C4-2B (cell line): ENCODE measurements at regions not wholly inside any gene's neighbourhood (a gene's known extent, or its start where the extent isn't known, plus 50 kb on each side); places are given as distances from the start of the nearest gene placed in this dataset.

Experiments used
- H3K27ac ChIP-seq: fragments of 450-650 bp; 2 replicates; pipeline ENCODE4 v1.5.1; 2017
- CTCF ChIP-seq: fragments of 450-650 bp; conservative IDR thresholded peaks from 2 replicates; pipeline ENCODE4 v1.5.1; 2017; ENCODE audit warnings: mild to moderate bottlenecking
- ZFX ChIP-seq: fragments of 450-650 bp; IDR thresholded peaks from 2 replicates; pipeline ENCODE4 v1.6.1; 2017

DNA sequence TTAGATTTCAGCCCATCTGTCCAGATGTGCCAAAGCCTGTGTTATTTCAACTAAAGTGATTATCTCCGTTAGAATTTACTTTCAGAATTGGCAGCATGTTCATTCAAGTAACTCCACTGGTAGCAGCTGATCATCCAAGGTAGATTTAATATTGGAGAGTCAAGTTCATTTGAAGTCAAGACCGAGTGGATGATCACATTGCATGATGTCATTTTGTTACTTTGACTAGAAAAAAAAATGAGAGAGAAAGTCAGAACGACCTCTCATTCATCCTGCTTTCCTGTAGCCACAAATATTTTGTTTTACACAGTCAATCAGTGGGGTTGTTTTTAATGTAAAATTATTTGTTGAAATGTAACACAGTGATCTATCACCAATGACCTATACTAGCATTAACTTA is 196.7 kb upstream of the PHYHIPL start:
- TF ChIP-seq ZFX: no peak
- no peak for TF ChIP-seq CTCF
- no peak overlapping the region for H3K27ac ChIP-seq

- TF ChIP-seq CTCF (no peak), ZFX (no peak)
- H3K27ac ChIP-seq: no peak overlapping the region
Observed at GRCh38 chr10:58980826-58981415, 195.5 kb upstream of the PHYHIPL start.

- no peak overlapping the region for H3K27ac ChIP-seq
- TF ChIP-seq ZFX (no peak), CTCF (no peak)
Observed at GRCh38 chr10:58981846-58982245, 194.6 kb upstream of the PHYHIPL start.

DNA sequence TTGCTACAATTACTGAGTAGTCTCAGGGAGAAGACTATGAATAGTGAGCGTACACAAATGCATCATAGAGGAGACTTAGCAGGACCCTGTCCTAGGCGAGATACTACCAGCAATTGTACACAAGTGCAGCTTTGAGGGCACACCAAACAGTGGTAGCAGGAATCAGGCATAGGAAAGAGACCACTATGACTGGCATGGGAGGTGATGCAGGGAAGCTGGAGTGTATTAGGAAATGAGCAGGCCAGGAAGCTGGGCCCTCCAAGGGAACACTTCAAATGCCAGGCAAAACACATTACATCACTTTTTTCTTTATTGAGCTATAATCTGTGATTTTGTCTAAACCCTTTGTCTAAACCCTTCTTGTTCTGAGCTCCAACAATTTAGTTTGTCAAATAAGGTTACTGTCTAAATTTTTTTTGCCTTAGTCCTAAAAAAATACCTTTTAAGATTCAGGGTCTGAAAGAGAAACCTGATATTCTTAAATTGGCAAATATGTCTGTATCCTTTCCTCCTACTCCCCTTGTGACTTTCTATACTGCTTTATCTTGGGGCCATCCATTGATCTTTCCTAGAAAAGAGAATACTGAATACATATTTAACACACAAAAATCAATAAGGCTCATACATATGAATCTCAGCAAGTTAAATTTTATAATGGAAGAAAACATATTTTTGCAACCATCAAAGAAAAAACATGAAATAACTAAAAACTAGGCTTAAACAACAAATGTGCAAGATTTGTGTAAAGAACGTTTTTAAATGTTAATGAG is 193.8 kb upstream of the PHYHIPL start:
- no peak overlapping the region for H3K27ac ChIP-seq

DNA sequence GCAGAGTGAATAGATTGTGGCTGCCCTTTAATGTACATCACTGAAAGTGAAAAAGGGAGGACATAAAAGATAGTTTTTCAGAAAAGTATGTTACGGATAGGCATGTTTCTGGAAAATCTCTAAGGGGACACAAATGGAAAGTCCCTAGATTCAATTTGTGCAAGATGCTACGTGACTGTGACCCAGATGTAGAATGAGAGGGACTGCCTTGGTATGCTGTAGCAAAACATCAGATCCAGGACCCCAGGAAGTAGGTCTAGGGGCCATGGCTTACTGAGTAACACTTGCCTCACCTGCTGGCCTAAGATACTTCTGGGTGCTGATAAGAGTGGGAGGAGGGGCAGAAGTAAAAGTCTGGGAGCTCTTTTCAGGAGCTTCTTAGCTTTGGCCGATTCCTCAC is 191.2 kb upstream of the PHYHIPL start:
- TF ChIP-seq ZFX (no peak), CTCF (no peak)
- H3K27ac ChIP-seq: no peak overlapping the region

More for the DNA sequence above, 193.8 kb upstream of the PHYHIPL start:
- TF ChIP-seq ZFX: no peak
- no peak for TF ChIP-seq CTCF

DNA sequence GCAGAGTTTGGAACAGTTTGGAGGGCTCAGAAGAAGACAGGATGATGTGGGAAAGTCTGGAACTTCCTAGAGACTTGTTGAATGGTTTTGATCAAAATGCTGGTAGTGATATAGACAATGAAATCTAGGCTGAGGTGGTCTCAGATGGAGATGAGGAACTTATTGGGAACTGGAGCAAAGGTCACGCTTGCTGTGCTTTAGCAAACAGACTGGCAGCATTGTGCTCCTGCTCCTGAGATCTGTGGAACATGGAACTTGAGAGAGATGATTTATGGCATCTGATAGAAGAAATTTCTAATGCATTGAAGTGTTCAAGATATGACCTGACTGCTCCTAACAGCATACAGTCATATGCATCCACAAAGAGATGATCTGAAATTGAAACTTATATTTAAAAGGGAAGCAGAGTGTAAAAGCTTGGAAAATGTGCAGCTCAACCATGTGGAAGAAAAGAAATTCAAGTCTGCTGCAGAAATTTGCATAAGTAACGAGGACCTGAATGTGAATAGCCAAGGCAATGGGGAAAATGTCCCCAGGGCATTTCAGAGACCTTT is 186.9 kb upstream of the PHYHIPL start:
- TF ChIP-seq ZFX (no peak), CTCF (no peak)
- no peak overlapping the region for H3K27ac ChIP-seq

DNA sequence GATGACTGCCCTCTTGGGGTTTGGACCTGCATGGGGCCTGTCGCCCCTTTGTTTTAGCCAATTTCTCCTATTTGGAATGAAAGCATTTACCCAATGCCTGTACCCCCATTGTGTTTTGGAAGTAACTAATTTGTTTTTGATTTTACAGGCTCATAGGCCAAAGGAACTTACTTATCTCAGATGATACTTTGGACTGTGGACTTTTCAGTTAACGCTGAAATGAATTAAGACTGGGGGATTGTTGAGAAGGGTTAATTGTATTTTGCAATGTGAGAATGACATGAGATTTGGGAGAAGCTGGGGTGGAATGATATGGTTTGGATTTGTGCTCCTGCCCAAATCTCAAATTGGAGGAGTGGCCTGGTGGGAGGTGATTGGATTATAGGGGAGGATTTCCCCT is 185.8 kb upstream of the PHYHIPL start:
- no peak for TF ChIP-seq CTCF
- H3K27ac ChIP-seq: no peak overlapping the region
